HTR-8/SVneo (cell line): ENCODE measurements at regions not wholly inside any gene's neighbourhood (a gene's known extent, or its start where the extent isn't known, plus 50 kb on each side); places are given as distances from the start of the nearest gene placed in this dataset.
A peak's percentile ranks its signal among the peaks of the same experiment; 100 is the strongest.
"Not testable (repeated sequence)": the region's sequence is repeated elsewhere in the genome, so short reads cannot be mapped to it uniquely, and the experiment has no call there.

Experiments
- DNase-seq: peaks from one replicate; pipeline ENCODE4 v3.0.0; 2011; ENCODE audit warnings: low spot score, mixed read lengths; ENCODE audit not compliant: insufficient read length
- FAIRE-seq: peaks from 2 replicates; lab custom pipeline; 2011; peaks lifted over from hg19 to GRCh38; lab: Jason Lieb, UNC

GRCh38 chr16:88161191-88161590, 210.0 kb downstream of the BANP start:
- FAIRE-seq, DNase-seq: not testable (repeated sequence)

- FAIRE-seq, DNase-seq: not testable (repeated sequence)
Observed at GRCh38 chr16:88161623-88162275, 210.5 kb downstream of the BANP start.

GRCh38 chr16:88162778-88163177, 211.5 kb downstream of the BANP start:
- FAIRE-seq, DNase-seq: not testable (repeated sequence)

- not testable (repeated sequence) for DNase-seq
- FAIRE-seq, result peak; percentile 69
Observed at GRCh38 chr16:88164196-88165039, 213.2 kb downstream of the BANP start.

GRCh38 chr16:88165040-88165544, 213.9 kb downstream of the BANP start:
- not testable (repeated sequence) for FAIRE-seq, DNase-seq

- not testable (repeated sequence) for DNase-seq, FAIRE-seq
Observed at GRCh38 chr16:88165683-88166082, 214.4 kb downstream of the BANP start.

- not testable (repeated sequence) for DNase-seq
- peak; percentile 89 for FAIRE-seq
Observed at GRCh38 chr16:88166209-88166773, 215.1 kb downstream of the BANP start.

GRCh38 chr16:88167798-88168556, 214.8 kb upstream of the ZNF469 start:
- DNase-seq, FAIRE-seq: not testable (repeated sequence)

- not testable (repeated sequence) for FAIRE-seq, DNase-seq
Observed at GRCh38 chr16:88168557-88168949, 214.2 kb upstream of the ZNF469 start.

GRCh38 chr16:88169136-88169830, 213.5 kb upstream of the ZNF469 start:
- FAIRE-seq, result peak; percentile 16
- DNase-seq, result not testable (repeated sequence)

- not testable (repeated sequence) for FAIRE-seq, DNase-seq
Observed at GRCh38 chr16:88169831-88170165, 213.0 kb upstream of the ZNF469 start.

GRCh38 chr16:88170528-88170991, 212.2 kb upstream of the ZNF469 start:
- DNase-seq, result no peak
- no peak for FAIRE-seq

- FAIRE-seq, DNase-seq: not testable (repeated sequence)
Observed at GRCh38 chr16:88171126-88171525, 211.6 kb upstream of the ZNF469 start.

- not testable (repeated sequence) for FAIRE-seq, DNase-seq
Observed at GRCh38 chr16:88176184-88176583, 206.6 kb upstream of the ZNF469 start.

- DNase-seq, FAIRE-seq: not testable (repeated sequence)
Observed at GRCh38 chr16:88176591-88177180, 206.1 kb upstream of the ZNF469 start.

- DNase-seq, FAIRE-seq: not testable (repeated sequence)
Observed at GRCh38 chr16:88178251-88178650, 204.5 kb upstream of the ZNF469 start.

- not testable (repeated sequence) for DNase-seq, FAIRE-seq
Observed at GRCh38 chr16:88178896-88179295, 203.9 kb upstream of the ZNF469 start.

- FAIRE-seq, DNase-seq: not testable (repeated sequence)
Observed at GRCh38 chr16:88182967-88183881, 199.5 kb upstream of the ZNF469 start.
